OCI-LY3 (cell line): ENCODE measurements at regions not wholly inside any gene's neighbourhood (a gene's known extent, or its start where the extent isn't known, plus 50 kb on each side); places are given as distances from the start of the nearest gene placed in this dataset.

Experiments used
- EZH2phosphoT487 ChIP-seq: fragments of 200-600 bp; shearing (Covaris generic); IDR thresholded peaks from 2 replicates; pipeline ENCODE4 v1.6.1; 2018; ENCODE audit warnings: antibody characterized with exemption, mixed run types, low read depth
- TF ChIP-seq, protein P1 (sequence below): fragments of 200-600, 300-600 bp; sonication (generic); IDR thresholded peaks from 2 replicates; pipeline ENCODE4 v1.5.1; 2014; ENCODE audit warnings: antibody characterized with exemption, low read length, low read depth

DNA sequence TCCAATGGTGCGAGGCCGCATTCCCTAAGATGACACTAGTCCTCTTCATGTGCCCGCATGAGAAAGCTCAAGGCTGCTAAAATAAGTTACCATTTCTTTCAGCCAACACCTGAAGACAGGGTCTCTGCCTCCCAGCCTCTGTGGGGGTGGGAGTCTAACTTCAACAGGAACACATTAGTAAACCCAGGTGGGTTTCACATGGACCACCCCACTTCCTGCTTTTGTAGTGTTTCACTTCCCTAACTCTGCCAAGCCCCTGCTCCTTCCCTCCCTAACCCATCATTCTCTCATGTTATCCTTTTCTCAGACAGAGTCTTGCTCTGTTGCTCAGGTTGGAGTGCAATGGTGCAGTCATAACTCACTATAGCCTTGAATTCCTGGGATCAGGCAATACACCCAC, 783.6 kb downstream of the UQCRFS1 start:
- TF ChIP-seq, protein P1, sequence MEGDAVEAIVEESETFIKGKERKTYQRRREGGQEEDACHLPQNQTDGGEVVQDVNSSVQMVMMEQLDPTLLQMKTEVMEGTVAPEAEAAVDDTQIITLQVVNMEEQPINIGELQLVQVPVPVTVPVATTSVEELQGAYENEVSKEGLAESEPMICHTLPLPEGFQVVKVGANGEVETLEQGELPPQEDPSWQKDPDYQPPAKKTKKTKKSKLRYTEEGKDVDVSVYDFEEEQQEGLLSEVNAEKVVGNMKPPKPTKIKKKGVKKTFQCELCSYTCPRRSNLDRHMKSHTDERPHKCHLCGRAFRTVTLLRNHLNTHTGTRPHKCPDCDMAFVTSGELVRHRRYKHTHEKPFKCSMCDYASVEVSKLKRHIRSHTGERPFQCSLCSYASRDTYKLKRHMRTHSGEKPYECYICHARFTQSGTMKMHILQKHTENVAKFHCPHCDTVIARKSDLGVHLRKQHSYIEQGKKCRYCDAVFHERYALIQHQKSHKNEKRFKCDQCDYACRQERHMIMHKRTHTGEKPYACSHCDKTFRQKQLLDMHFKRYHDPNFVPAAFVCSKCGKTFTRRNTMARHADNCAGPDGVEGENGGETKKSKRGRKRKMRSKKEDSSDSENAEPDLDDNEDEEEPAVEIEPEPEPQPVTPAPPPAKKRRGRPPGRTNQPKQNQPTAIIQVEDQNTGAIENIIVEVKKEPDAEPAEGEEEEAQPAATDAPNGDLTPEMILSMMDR: no peak
- TF ChIP-seq EZH2phosphoT487: no peak
